CD4-positive, alpha-beta T cell (primary cell): ENCODE measurements at regions not wholly inside any gene's neighbourhood (a gene's known extent, or its start where the extent isn't known, plus 50 kb on each side); places are given as distances from the start of the nearest gene placed in this dataset.

Experiments used
- ATAC-seq: fragments of 200-7000 bp; cut with Tn5 transposase; one replicate; pipeline ENCODE4 v1.10.0; 2022; ENCODE audit warnings: mild to moderate bottlenecking; ENCODE audit not compliant: poor library complexity
- CTCF ChIA-PET: fragments of 350-600 bp; sonication (Branson Sonifier 250); formaldehyde crosslinking; loops from one replicate; lab custom pipeline; 2021; ENCODE audit warnings: antibody characterized with exemption, inconsistent platforms; lab: Charles Lee
- POLR2A ChIA-PET: fragments of 350-600 bp; sonication (Branson Sonifier 250); formaldehyde crosslinking; loops from one replicate; lab custom pipeline; 2021; ENCODE audit warnings: antibody characterized with exemption, inconsistent platforms; lab: Charles Lee
- DNase-seq, 14 experiments: peaks; one replicate each; pipeline ENCODE4 v3.0.0-alpha.2; 2013 to 2020; ENCODE audit warnings: mixed read lengths in 2 of 14
- H3K27ac ChIP-seq, 2 donors: one replicate each; pipeline versions ENCODE4 v1.5.1 to v1.7.0; 2013; ENCODE audit warnings: low read length in 2 of 2, low read depth in 1 of 2, mild to moderate bottlenecking in 1 of 2
- H3K27me3 ChIP-seq, 2 experiments: 1 replicate in 1 of 2; 2 replicates in 1 of 2; pipeline versions ENCODE4 v1.6.1 to v1.7.0; 2013; ENCODE audit warnings: low read length in 2 of 2, control low read depth in 1 of 2, mild to moderate bottlenecking in 1 of 2, moderate library complexity in 1 of 2; ENCODE audit not compliant: insufficient read depth in 2 of 2, control insufficient read depth in 1 of 2
- H3K36me3 ChIP-seq: one replicate; pipeline ENCODE4 v1.6.1; 2013; ENCODE audit warnings: low read length, control low read depth; ENCODE audit not compliant: insufficient read depth
- H3K4me1 ChIP-seq: one replicate; pipeline ENCODE4 v1.6.1; 2013; ENCODE audit warnings: low read length, control low read depth; ENCODE audit not compliant: insufficient read depth
- H3K4me3 ChIP-seq: one replicate; pipeline ENCODE4 v1.5.1; 2013; ENCODE audit warnings: mild to moderate bottlenecking, low read length, moderate library complexity
- H3K9me3 ChIP-seq, 2 experiments: 1 replicate in 1 of 2; 2 replicates in 1 of 2; pipeline versions ENCODE4 v1.6.1 to v1.7.0; 2013; ENCODE audit warnings: low read length in 2 of 2, mild to moderate bottlenecking in 2 of 2, control low read depth in 1 of 2, moderate library complexity in 1 of 2; ENCODE audit not compliant: control insufficient read depth in 1 of 2, insufficient read depth in 1 of 2
- H3K27ac Mint-ChIP-seq: one replicate; pipeline ENCODE4 v1.8.0; 2020; ENCODE audit warnings: mixed read lengths
- H3K27me3 Mint-ChIP-seq: one replicate; pipeline ENCODE4 v1.8.0; 2021; ENCODE audit warnings: mixed read lengths
- H3K36me3 Mint-ChIP-seq: one replicate; pipeline ENCODE4 v1.8.0; 2021; ENCODE audit warnings: low read depth, mixed read lengths
- H3K4me1 Mint-ChIP-seq: one replicate; pipeline ENCODE4 v1.8.0; 2021; ENCODE audit warnings: low read depth, mixed read lengths
- H3K4me3 Mint-ChIP-seq: one replicate; pipeline ENCODE4 v1.8.0; 2020; ENCODE audit warnings: mild to moderate bottlenecking, mixed read lengths
- H3K9me3 Mint-ChIP-seq: one replicate; pipeline ENCODE4 v1.8.0; 2020; ENCODE audit warnings: mixed read lengths
- intact Hi-C, 2 experiments: fragments of 100-400 bp; cut with DNase I in 1 of 2; cut with micrococcal nuclease in 1 of 2; formaldehyde crosslinking; loops; one replicate each; pipeline versions ENCODE4 v1.15.1 to v1.9.0; 2023 to 2025; cut with DNase I, micrococcal nuclease
- TF ChIP-seq, protein P1 (sequence below): fragments of 200-600 bp; IDR thresholded peaks from one replicate; pipeline ENCODE4 v1.8.0; 2022; ENCODE audit warnings: antibody characterized with exemption, mild to moderate bottlenecking

- intact Hi-C loops, result no loop called here
- POLR2A ChIA-PET, result no interaction called here
- TF ChIP-seq, protein P1, sequence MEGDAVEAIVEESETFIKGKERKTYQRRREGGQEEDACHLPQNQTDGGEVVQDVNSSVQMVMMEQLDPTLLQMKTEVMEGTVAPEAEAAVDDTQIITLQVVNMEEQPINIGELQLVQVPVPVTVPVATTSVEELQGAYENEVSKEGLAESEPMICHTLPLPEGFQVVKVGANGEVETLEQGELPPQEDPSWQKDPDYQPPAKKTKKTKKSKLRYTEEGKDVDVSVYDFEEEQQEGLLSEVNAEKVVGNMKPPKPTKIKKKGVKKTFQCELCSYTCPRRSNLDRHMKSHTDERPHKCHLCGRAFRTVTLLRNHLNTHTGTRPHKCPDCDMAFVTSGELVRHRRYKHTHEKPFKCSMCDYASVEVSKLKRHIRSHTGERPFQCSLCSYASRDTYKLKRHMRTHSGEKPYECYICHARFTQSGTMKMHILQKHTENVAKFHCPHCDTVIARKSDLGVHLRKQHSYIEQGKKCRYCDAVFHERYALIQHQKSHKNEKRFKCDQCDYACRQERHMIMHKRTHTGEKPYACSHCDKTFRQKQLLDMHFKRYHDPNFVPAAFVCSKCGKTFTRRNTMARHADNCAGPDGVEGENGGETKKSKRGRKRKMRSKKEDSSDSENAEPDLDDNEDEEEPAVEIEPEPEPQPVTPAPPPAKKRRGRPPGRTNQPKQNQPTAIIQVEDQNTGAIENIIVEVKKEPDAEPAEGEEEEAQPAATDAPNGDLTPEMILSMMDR, result no peak
These were observed 545.2 kb upstream of the CADM1 start for GRCh38 chr11:116049383-116049782.

GRCh38 chr11:116046127-116046526 lies 541.9 kb upstream of the CADM1 start:
- no peaks in the 10 kb centered on the region for H3K9me3 Mint-ChIP-seq
- no peaks in the 10 kb centered on the region for H3K36me3 Mint-ChIP-seq
- Histone ChIP-seq H3K36me3 (no peaks in the 10 kb centered on the region), H3K4me3 (no peak overlapping the region), H3K27me3 (no peaks in the 10 kb centered on the region), H3K27ac (no peak overlapping the region), H3K4me1 (no peaks in the 10 kb centered on the region), H3K9me3 (peaks cover 0 to 6% of the 10 kb centered on the region in 2 experiments)
- DNase-seq, result no peak
- ChIA-PET CTCF (no interaction called here), POLR2A (no interaction called here)
- H3K4me1 Mint-ChIP-seq, result no peaks in the 10 kb centered on the region
- intact Hi-C loops, result no loop called here
- no peak overlapping the region for H3K27ac Mint-ChIP-seq
- ATAC-seq, result no peak
- no peak overlapping the region for H3K4me3 Mint-ChIP-seq
- H3K27me3 Mint-ChIP-seq, result no peaks in the 10 kb centered on the region
- TF ChIP-seq, protein P1, result no peak

More at GRCh38 chr11:116049383-116049782, 545.2 kb upstream of the CADM1 start:
- H3K9me3 Mint-ChIP-seq, result no peaks in the 10 kb centered on the region
- Histone ChIP-seq H3K9me3 (peaks cover 0 to 9% of the 10 kb centered on the region in 2 experiments), H3K27ac (no peak overlapping the region), H3K36me3 (no peaks in the 10 kb centered on the region), H3K27me3 (no peaks in the 10 kb centered on the region), H3K4me3 (no peak overlapping the region), H3K4me1 (no peaks in the 10 kb centered on the region)
- no peak overlapping the region for H3K27ac Mint-ChIP-seq
- no peaks in the 10 kb centered on the region for H3K4me1 Mint-ChIP-seq
- DNase-seq, result no peak
- CTCF ChIA-PET, result no interaction called here
- no peaks in the 10 kb centered on the region for H3K36me3 Mint-ChIP-seq
- ATAC-seq, result no peak
- H3K4me3 Mint-ChIP-seq, result no peak overlapping the region
- no peaks in the 10 kb centered on the region for H3K27me3 Mint-ChIP-seq

GRCh38 chr11:116044941-116045340 lies 540.7 kb upstream of the CADM1 start:
- H3K27me3 ChIP-seq, result no peaks in the 10 kb centered on the region
- H3K36me3 ChIP-seq, result no peaks in the 10 kb centered on the region
- ChIA-PET POLR2A (no interaction called here), CTCF (no interaction called here)
- DNase-seq (no peak), ATAC-seq (no peak)
- no peak overlapping the region for H3K4me3 Mint-ChIP-seq
- no peaks in the 10 kb centered on the region for H3K4me1 ChIP-seq
- H3K4me1 Mint-ChIP-seq, result no peaks in the 10 kb centered on the region
- no peaks in the 10 kb centered on the region for H3K36me3 Mint-ChIP-seq
- intact Hi-C loops, result no loop called here
- no peaks in the 10 kb centered on the region for H3K9me3 Mint-ChIP-seq
- H3K27ac Mint-ChIP-seq, result no peak overlapping the region
- no peak overlapping the region for H3K4me3 ChIP-seq
- TF ChIP-seq, protein P1, result no peak
- peaks cover 0 to 6% of the 10 kb centered on the region in 2 experiments for H3K9me3 ChIP-seq
- H3K27me3 Mint-ChIP-seq, result no peaks in the 10 kb centered on the region
- H3K27ac ChIP-seq, result no peak overlapping the region
